LNCaP clone FGC (cell line): ENCODE measurements at regions not wholly inside any gene's neighbourhood (a gene's known extent, or its start where the extent isn't known, plus 50 kb on each side); places are given as distances from the start of the nearest gene placed in this dataset.

Source experiments
- DNase-seq: peaks from one replicate; pipeline ENCODE4 v3.0.0-alpha.2; 2011; ENCODE audit warnings: low read depth
- H3K4me3 ChIP-seq: 2 replicates; pipeline ENCODE4 v1.5.1; 2011; ENCODE audit warnings: mild to moderate bottlenecking, low read depth, low read length, control low read depth
- TF ChIP-seq, protein P1 (sequence below): IDR thresholded peaks from 2 replicates; pipeline ENCODE4 v1.5.1; 2012; ENCODE audit warnings: mild to moderate bottlenecking; ENCODE audit not compliant: control insufficient read depth, insufficient read depth; ENCODE audit errors: extremely low read depth

DNA sequence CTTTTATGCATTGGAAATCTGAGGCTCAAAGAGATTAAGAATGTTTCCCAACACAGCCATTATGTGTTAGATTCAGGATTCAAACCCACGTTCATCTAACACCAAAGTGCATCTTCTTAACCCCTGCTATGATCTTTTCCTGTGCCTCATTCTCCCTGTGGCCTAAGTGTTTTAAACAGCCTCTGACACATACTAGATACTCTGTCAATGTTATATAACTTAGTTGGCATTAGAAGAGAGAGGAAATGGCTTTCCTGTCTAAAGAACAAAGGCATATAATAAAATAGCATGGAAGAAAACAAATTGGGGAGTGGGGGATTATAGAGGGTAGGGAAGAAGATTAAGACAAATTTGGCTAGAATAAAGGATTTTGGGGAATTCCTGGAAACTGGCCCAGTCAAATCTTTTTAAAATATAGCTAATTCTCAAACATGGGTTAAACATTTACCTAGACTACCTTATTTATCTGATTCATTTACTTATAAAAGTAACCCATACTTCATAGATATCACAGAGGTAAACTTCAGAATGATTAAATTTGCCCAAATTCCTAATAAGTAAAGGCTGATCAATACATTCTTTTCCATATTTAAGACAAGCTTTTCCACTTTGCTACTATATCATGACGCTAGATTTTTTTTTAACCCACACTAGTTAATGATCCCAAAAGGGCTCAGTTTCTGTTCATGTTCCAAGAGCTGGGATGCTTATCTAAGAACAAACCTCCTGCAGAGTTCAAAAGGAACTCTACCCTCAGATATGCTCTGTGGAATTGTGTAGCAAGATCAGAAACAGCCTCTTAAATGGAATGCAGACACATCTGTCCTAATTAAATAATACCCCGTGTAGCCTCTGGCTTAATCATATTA is 122.9 kb upstream of the PTPRG start:
- TF ChIP-seq, protein P1, sequence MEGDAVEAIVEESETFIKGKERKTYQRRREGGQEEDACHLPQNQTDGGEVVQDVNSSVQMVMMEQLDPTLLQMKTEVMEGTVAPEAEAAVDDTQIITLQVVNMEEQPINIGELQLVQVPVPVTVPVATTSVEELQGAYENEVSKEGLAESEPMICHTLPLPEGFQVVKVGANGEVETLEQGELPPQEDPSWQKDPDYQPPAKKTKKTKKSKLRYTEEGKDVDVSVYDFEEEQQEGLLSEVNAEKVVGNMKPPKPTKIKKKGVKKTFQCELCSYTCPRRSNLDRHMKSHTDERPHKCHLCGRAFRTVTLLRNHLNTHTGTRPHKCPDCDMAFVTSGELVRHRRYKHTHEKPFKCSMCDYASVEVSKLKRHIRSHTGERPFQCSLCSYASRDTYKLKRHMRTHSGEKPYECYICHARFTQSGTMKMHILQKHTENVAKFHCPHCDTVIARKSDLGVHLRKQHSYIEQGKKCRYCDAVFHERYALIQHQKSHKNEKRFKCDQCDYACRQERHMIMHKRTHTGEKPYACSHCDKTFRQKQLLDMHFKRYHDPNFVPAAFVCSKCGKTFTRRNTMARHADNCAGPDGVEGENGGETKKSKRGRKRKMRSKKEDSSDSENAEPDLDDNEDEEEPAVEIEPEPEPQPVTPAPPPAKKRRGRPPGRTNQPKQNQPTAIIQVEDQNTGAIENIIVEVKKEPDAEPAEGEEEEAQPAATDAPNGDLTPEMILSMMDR: no peak
- H3K4me3 ChIP-seq: no peak overlapping the region
- no peak for DNase-seq

DNA sequence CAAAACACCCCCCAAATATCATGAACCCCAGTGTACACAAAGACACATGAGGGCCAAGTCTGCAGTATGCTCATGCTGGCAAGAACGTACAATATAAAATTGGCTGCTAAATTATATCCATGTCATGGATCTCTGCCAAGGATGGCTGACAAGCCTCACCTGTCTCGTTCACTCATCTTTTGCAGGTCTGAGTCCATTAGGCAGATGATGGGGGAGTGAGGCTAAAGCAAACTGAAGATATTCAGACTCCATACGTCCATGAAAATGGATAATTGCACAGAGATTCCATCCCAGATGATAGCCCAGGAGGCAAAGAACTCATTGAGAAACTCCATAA is 122.3 kb upstream of the PTPRG start:
- no peak overlapping the region for H3K4me3 ChIP-seq
- no peak for DNase-seq
- TF ChIP-seq, protein P1: no peak

DNA sequence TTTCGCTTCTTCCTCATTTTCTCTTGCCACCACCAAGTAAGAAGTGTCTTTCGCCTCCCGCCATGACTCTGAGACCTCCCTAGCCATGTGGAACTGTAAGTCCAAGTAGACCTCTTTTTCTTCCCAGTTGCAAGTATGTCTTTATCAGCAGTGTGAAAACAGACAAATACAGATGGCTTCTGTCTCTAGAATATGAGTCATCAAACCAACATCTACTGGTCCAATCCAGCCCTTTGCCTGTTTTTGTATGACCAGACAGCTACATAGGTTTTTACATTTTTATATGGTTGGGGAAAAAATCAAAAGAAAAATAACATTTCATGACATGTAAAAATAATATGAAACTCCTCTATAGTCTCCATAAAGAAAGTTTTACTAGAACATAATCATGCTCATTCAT is 118.7 kb upstream of the PTPRG start:
- no peak overlapping the region for H3K4me3 ChIP-seq
- TF ChIP-seq, protein P1: no peak
- no peak for DNase-seq

DNA sequence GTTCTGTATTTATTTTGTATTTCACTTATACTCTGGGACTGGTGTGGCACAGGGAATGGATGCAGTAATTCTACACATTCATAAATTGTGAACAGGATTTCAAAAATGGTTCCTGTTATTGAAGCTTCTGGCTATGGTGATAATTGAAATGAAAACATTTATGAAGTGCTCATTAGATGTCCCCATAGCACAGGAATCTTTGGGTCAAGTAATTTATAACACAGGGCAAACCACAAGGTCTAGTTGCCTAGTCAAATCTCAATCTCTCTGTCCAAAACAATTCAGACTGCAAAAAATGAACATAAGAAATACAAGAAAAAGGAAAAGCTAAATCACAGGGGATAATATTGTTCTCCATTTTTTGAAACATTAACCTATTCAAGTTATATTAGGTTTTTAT is 117.5 kb upstream of the PTPRG start:
- TF ChIP-seq, protein P1: 0 out of 2 replicates have a peak, but pooled peaks have one; percentile 11
- no peak overlapping the region for H3K4me3 ChIP-seq
- no peak for DNase-seq

DNA sequence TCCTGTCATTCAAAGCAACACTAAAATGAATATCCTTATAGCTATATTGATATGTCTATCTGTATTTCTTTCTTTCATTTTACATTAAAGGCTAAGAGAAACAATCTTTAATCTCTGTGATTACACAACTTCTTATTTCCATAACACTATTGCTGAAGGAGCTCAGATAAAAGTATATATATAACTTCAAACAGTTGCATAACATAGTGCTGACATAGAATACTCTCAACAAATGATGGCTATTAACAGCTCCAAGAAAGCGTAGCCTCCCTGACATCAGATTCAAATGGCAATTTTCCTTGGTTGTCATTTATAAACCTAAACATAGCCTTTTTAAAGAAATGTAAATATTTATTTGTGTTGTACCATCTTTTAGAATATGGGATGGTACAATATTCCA is 116.6 kb upstream of the PTPRG start:
- no peak for DNase-seq
- H3K4me3 ChIP-seq: no peak overlapping the region
- TF ChIP-seq, protein P1: no peak

DNA sequence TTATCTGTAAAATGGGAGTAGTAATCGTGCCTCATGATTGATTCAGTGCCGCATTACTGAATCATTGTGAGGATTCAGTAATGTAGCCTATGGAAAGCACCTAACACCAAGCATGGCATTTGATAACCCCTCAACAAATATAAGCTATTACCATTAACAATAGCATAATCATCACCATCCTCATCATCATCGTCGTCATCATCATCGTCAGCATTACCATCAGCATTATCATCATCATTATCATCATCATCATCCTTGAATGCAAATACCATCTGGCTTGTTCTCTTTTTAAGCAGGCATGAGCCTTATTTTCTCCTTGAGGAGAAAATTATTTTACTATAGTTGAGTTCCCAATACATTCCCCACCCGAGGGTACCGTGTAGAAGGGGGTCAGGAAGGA is 115.4 kb upstream of the PTPRG start:
- TF ChIP-seq, protein P1: no peak
- no peak overlapping the region for H3K4me3 ChIP-seq
- no peak for DNase-seq

DNA sequence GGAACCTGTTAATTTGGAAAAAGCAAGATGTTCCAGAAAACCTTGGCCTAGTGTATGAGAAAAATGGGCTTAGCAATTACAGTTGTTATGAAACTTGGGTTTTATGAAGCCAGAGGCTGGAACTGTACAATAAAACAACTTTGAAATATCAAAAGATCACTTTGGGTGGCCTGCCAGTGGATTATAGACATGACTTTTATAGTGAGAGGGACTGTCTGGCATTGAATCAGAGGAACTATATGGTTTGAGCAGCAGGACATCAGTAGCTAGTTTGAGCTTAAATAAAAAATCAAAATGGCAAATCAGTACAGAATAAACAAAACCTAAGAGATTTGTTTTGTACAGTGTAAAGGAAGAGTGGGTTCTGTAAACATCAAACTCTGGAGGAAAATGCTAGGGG is 115.0 kb upstream of the PTPRG start:
- DNase-seq: no peak
- no peak overlapping the region for H3K4me3 ChIP-seq
- TF ChIP-seq, protein P1: no peak
